ENCODE measurements at regions not wholly inside any gene's neighbourhood (a gene's known extent, or its start where the extent isn't known, plus 50 kb on each side); places are given as distances from the start of the nearest gene placed in this dataset.

DNA sequence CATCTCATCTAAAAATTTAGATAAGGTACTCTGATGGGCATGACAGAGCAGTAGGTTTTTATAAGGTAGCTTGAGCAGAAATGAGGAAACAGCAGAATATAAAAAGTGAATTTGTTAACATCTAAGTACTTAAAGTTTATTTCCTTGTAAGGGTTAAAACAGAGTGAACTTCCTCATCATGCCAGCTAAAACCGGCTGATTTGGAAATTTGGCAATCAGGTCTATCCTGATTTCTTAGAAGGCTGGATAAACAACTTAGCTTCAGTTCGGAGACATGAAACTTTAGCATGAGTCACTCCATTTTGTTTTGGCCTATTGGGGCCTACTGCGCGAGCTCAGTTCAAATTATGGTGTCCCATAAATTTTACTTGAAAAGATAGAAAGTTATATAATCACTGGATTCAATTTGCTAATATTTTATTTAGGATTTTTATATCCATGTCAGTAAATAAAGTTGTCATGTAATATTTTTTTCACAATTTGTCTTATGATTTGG, 241.6 kb upstream of the RORB start:
- TF ChIP-seq, protein P1, sequence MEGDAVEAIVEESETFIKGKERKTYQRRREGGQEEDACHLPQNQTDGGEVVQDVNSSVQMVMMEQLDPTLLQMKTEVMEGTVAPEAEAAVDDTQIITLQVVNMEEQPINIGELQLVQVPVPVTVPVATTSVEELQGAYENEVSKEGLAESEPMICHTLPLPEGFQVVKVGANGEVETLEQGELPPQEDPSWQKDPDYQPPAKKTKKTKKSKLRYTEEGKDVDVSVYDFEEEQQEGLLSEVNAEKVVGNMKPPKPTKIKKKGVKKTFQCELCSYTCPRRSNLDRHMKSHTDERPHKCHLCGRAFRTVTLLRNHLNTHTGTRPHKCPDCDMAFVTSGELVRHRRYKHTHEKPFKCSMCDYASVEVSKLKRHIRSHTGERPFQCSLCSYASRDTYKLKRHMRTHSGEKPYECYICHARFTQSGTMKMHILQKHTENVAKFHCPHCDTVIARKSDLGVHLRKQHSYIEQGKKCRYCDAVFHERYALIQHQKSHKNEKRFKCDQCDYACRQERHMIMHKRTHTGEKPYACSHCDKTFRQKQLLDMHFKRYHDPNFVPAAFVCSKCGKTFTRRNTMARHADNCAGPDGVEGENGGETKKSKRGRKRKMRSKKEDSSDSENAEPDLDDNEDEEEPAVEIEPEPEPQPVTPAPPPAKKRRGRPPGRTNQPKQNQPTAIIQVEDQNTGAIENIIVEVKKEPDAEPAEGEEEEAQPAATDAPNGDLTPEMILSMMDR (IDR thresholded peaks at IDR 0.05; ENCODE audit: insufficient read depth, low read length, poor library complexity, severe bottlenecking) = no peak
- DNase-seq (ENCODE audit: low read depth) = no peak
- no peaks in the 10 kb centered on the region for H3K27me3 ChIP-seq (ENCODE audit: control insufficient read depth, insufficient read depth, low read length)
- no peaks in the 10 kb centered on the region for H3K36me3 ChIP-seq (ENCODE audit: control insufficient read depth, insufficient read depth, low read length)
- H3K4me3 ChIP-seq (ENCODE audit: low read depth, low read length) = no peak overlapping the region

DNA sequence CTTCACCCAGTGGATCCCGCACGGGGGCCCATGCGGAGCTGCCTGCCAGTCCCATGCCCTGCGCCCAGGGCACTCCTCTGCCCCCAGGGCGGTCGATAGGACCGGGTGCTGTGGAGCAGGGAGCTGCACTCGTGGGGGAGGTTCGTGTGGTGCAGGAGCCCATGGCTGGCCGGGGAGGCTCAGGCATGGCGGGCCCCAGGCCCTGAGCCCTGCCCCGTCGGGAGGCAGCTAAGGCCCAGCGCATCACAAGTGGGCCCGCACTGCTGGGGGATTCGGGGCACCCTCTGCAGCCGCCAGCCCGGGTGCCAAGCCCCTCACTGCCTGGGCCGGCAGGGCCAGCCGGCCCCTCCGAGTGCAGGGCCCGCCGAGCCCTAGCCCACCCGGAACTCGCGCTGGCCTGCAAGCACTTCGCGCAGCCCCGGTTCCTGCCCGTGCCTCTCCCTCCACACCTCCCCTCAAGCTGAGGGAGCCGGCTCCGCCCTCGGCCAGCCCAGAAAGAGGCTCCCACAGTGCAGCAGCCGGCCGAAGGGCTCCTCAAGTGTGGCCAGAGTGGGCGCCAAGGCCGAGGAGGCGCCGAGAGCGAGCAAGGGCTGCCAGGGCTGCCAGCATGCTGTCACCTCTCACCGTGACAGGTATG, 221.1 kb upstream of the RORB start:
- TF ChIP-seq, protein P1 (IDR thresholded peaks at IDR 0.05; ENCODE audit: insufficient read depth, low read length, poor library complexity, severe bottlenecking) = no peak
- Histone ChIP-seq H3K27me3 (ENCODE audit: control insufficient read depth, insufficient read depth, low read length) (no peaks in the 10 kb centered on the region), H3K36me3 (ENCODE audit: control insufficient read depth, insufficient read depth, low read length) (no peaks in the 10 kb centered on the region), H3K4me3 (ENCODE audit: low read depth, low read length) (no peak overlapping the region)
- no peak for DNase-seq (ENCODE audit: low read depth)

DNA sequence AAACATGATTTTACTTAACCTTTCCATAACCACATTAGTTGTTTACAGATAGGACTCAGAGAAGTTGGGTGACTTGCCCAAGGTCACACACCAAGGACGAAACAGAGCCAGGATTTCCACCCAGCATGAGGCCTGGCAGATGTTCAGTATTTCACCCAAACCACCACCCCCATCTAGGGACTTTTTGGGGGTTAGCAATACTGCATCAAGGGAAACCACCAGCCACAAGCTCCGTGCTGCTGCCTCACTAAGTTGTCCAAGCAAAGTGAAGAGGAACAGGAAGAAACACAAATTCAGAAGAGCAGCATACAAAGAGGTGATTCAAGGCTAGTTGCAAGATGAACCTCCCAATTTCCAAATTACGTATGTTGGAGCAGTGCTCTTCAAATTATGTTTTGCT, 219.6 kb upstream of the RORB start:
- no peak overlapping the region for H3K4me3 ChIP-seq (ENCODE audit: low read depth, low read length)
- DNase-seq (ENCODE audit: low read depth) = no peak
- TF ChIP-seq, protein P1 (IDR thresholded peaks at IDR 0.05; ENCODE audit: insufficient read depth, low read length, poor library complexity, severe bottlenecking) = no peak
- no peaks in the 10 kb centered on the region for H3K27me3 ChIP-seq (ENCODE audit: control insufficient read depth, insufficient read depth, low read length)
- H3K36me3 ChIP-seq (ENCODE audit: control insufficient read depth, insufficient read depth, low read length) = no peaks in the 10 kb centered on the region

DNA sequence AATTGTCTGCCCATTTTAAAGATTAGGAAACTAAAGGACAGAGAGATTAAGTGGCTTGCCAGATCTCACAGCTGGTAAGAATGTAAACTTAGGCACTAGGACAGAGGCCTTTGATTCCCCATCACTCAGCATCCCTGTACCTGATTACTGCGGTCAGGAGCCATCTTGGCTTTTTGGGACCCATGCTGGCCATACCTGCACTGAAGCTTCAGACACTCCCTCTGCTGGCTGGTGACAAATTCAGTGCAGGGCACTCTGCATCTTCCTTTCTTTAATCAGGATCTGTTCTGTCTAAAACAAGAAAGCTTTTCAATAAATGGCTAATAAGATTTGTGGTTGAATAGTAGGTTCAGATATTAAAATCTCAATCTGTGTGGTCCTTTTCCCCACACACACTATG, 215.5 kb upstream of the RORB start:
- DNase-seq (ENCODE audit: low read depth) = no peak
- no peaks in the 10 kb centered on the region for H3K27me3 ChIP-seq (ENCODE audit: control insufficient read depth, insufficient read depth, low read length)
- TF ChIP-seq, protein P1 (IDR thresholded peaks at IDR 0.05; ENCODE audit: insufficient read depth, low read length, poor library complexity, severe bottlenecking) = peak; percentile 19
- no peak overlapping the region for H3K4me3 ChIP-seq (ENCODE audit: low read depth, low read length)
- H3K36me3 ChIP-seq (ENCODE audit: control insufficient read depth, insufficient read depth, low read length) = no peaks in the 10 kb centered on the region

DNA sequence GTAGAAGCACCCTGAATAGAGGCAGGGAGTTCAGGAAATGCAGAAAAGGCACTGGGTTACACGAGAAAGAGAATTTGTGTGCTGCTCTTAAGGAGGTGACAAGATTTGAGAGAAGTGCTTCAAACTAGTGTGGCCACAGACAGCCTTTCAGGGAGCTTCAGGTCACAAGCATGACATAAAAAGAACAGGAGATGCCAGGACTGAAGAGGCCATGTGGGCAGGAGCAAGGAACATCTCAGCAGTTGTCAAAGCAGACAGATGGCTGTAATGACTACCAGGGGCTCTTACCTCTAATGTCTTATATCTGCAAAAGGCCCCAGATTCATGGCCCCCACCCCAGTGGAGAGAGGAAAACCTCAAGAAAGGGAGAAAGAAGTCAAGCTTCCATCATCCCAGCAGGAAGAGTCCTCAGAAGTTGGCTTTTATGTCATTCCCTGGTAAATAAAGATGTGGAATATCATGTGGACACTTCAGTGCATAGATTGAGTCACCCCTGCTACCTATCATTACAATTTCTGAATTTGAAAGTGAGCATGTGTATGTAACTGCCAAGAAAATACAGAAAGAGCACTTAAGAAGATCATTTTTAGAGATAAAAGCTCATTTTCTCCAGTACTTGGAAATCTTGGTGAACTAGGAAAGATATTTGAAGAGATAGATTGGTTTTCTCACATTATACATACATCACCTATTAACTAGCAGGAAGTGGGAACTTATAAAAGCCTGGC, 214.4 kb upstream of the RORB start:
- TF ChIP-seq, protein P1 (IDR thresholded peaks at IDR 0.05; ENCODE audit: insufficient read depth, low read length, poor library complexity, severe bottlenecking) = no peak
- DNase-seq (ENCODE audit: low read depth) = no peak
- H3K4me3 ChIP-seq (ENCODE audit: low read depth, low read length) = no peak overlapping the region
- no peaks in the 10 kb centered on the region for H3K27me3 ChIP-seq (ENCODE audit: control insufficient read depth, insufficient read depth, low read length)
- H3K36me3 ChIP-seq (ENCODE audit: control insufficient read depth, insufficient read depth, low read length) = no peaks in the 10 kb centered on the region

Measured in kidney epithelial cell (primary cell).